PC-9 (cell line): ENCODE measurements at regions not wholly inside any gene's neighbourhood (a gene's known extent, or its start where the extent isn't known, plus 50 kb on each side); places are given as distances from the start of the nearest gene placed in this dataset.
A peak's percentile ranks its signal among the peaks of the same experiment; 100 is the strongest.

Experiments
- BruUV-seq: library from RNA; stranded (reverse); fragments of 400-500 nt; replicated peaks from 2 replicates; lab custom pipeline; 2021; lab: Mats Ljungman, UMichigan
- CTCF ChIA-PET: fragments of 300-600 bp; sonication (Branson Sonifier 250); formaldehyde crosslinking; loops from one replicate; lab custom pipeline; 2022; ENCODE audit warnings: antibody characterized with exemption; lab: Charles Lee
- POLR2A ChIA-PET: fragments of 300-600 bp; sonication (Branson Sonifier 250); formaldehyde crosslinking; loops from one replicate; lab custom pipeline; 2022; ENCODE audit warnings: antibody characterized with exemption; ENCODE audit not compliant: unreplicated experiment; lab: Charles Lee
- DNase-seq, 2 experiments: peaks; one replicate each; pipeline versions ENCODE4 v3.0.0 to v3.0.0-alpha.2; 2015 to 2022; ENCODE audit warnings: mixed read lengths in 1 of 2
- H2AFZ ChIP-seq: fragments of 200-600 bp; sonication (generic); 2 replicates; pipeline ENCODE4 v1.8.1; 2017; ENCODE audit warnings: antibody characterized with exemption
- H3F3A ChIP-seq: fragments of 200-600 bp; sonication (generic); 2 replicates; pipeline ENCODE4 v1.8.1; 2017; ENCODE audit warnings: antibody characterized with exemption, mild to moderate bottlenecking, low read depth; ENCODE audit not compliant: insufficient read depth
- H3K27ac ChIP-seq: fragments of 200-600 bp; sonication (generic); 2 replicates; pipeline ENCODE4 v1.6.1; 2016; ENCODE audit warnings: mixed run types
- H3K27me3 ChIP-seq: fragments of 200-600 bp; sonication (generic); 2 replicates; pipeline ENCODE4 v1.6.1; 2016; ENCODE audit warnings: low read depth, mixed run types; ENCODE audit not compliant: insufficient read depth
- H3K36me3 ChIP-seq: fragments of 200-600 bp; sonication (generic); 2 replicates; pipeline ENCODE4 v1.6.1; 2016; ENCODE audit warnings: low read depth, mixed run types
- H3K4me1 ChIP-seq: fragments of 200-600 bp; sonication (generic); replicated peaks from 2 replicates; pipeline ENCODE4 v1.6.1; 2016; ENCODE audit warnings: mixed run types; ENCODE audit not compliant: insufficient read depth
- H3K4me2 ChIP-seq: fragments of 200-600 bp; sonication (generic); 2 replicates; pipeline ENCODE4 v1.6.1; 2017; ENCODE audit warnings: mixed run types
- H3K4me3 ChIP-seq: fragments of 200-600 bp; sonication (generic); 2 replicates; pipeline ENCODE4 v1.6.1; 2016; ENCODE audit warnings: mixed run types
- H3K79me2 ChIP-seq: fragments of 200-600 bp; sonication (generic); 2 replicates; pipeline ENCODE4 v1.6.1; 2017; ENCODE audit warnings: low read depth, mixed run types
- H3K9me2 ChIP-seq: fragments of 200-600 bp; sonication (generic); 2 replicates; pipeline ENCODE4 v1.8.1; 2017; ENCODE audit warnings: mild to moderate bottlenecking; ENCODE audit not compliant: insufficient read depth
- H3K9me3 ChIP-seq: fragments of 200-600 bp; sonication (generic); 2 replicates; pipeline ENCODE4 v1.8.1; 2016; ENCODE audit warnings: low read depth; ENCODE audit not compliant: insufficient read depth
- H4K20me1 ChIP-seq: fragments of 200-600 bp; sonication (generic); 2 replicates; pipeline ENCODE4 v1.8.1; 2017; ENCODE audit not compliant: insufficient read depth
- CTCF ChIP-seq: fragments of 200-600 bp; sonication (generic); conservative IDR thresholded peaks from 2 replicates; pipeline ENCODE4 v1.6.1; 2017; ENCODE audit warnings: mixed run types, antibody characterized with exemption, mild to moderate bottlenecking, moderate library complexity
- EZH2 ChIP-seq: fragments of 200-600 bp; sonication (generic); IDR thresholded peaks from 2 replicates; pipeline ENCODE4 v1.8.0; 2017; ENCODE audit warnings: antibody characterized with exemption, low read depth
- intact Hi-C: fragments of 100-400 bp; cut with micrococcal nuclease; formaldehyde crosslinking; loops from one replicate; pipeline ENCODE4 v1.10.0; 2022; ENCODE audit not compliant: unreplicated experiment

- peaks cover 9% of the 10 kb centered on the region for H3K4me1 ChIP-seq
- no peak for DNase-seq
- H3K4me3 ChIP-seq: no peak overlapping the region
- no peaks in the 10 kb centered on the region for H3K27me3 ChIP-seq
- TF ChIP-seq CTCF: no peak
- no peak for TF ChIP-seq EZH2
- H3K36me3 ChIP-seq: no peaks in the 10 kb centered on the region
- intact Hi-C loops: loop anchor here (10.0 kb wide), 1 partner anchor 237 kb away; no protein-coding TSS in a partner anchor
- BruUV-seq: no TSS peak
- no peaks in the 10 kb centered on the region for H4K20me1 ChIP-seq
- H2AFZ ChIP-seq: peak overlapping the region; percentile 1; the same call in 1 of the 2 replicates
- H3K9me2 ChIP-seq: no peaks in the 10 kb centered on the region
- H3K79me2 ChIP-seq: no peaks in the 10 kb centered on the region
- no peak overlapping the region for H3K27ac ChIP-seq
- no peak overlapping the region for H3K4me2 ChIP-seq
- CTCF ChIA-PET: interaction anchor here (0.8 to 2.2 kb wide), 5 partner anchors 13 to 193 kb away, joined by 3 to 41 read pairs (median 6); no protein-coding TSS in a partner anchor
- H3K9me3 ChIP-seq: no peaks in the 10 kb centered on the region
- POLR2A ChIA-PET: no interaction called here
- H3F3A ChIP-seq: no peaks in the 10 kb centered on the region; the same call in 1 of the 2 replicates
Observed at GRCh38 chr3:107428051-107428858, 51.0 kb downstream of the CCDC54 start.

GRCh38 chr3:107429320-107430181 is 52.3 kb downstream of the CCDC54 start:
- no peak overlapping the region for H3K27ac ChIP-seq
- peak overlapping the region; percentile 64 for H2AFZ ChIP-seq
- H3K27me3 ChIP-seq: no peaks in the 10 kb centered on the region
- peaks cover 9% of the 10 kb centered on the region for H3K4me1 ChIP-seq
- H3K4me2 ChIP-seq: peak overlapping the region; percentile 51
- H3F3A ChIP-seq: no peaks in the 10 kb centered on the region; the same call in 1 of the 2 replicates
- ChIA-PET POLR2A (interaction anchor here (0.6 to 0.7 kb wide), 6 partner anchors 41 to 1076 kb away, joined by 3 to 7 read pairs (median 4); no protein-coding TSS in a partner anchor), CTCF (interaction anchor here (0.5 to 2.2 kb wide), 22 partner anchors 9 to 1597 kb away, joined by 3 to 41 read pairs (median 4); no protein-coding TSS in a partner anchor)
- no peaks in the 10 kb centered on the region for H3K36me3 ChIP-seq
- peak overlapping the region; percentile 38; the same call in 1 of the 2 replicates for H3K4me3 ChIP-seq
- TF ChIP-seq CTCF (peak; percentile 94), EZH2 (no peak)
- no peaks in the 10 kb centered on the region for H4K20me1 ChIP-seq
- intact Hi-C loops: loop anchor here (1.0 to 10.0 kb wide), 5 partner anchors 93 to 235 kb away; partner anchors contain the start of gene BBX
- H3K79me2 ChIP-seq: no peaks in the 10 kb centered on the region
- H3K9me3 ChIP-seq: no peaks in the 10 kb centered on the region
- H3K9me2 ChIP-seq: no peaks in the 10 kb centered on the region
- DNase-seq: peak; percentile 64 to 86
- BruUV-seq: no TSS peak
